ENCODE measurements at regions not wholly inside any gene's neighbourhood (a gene's known extent, or its start where the extent isn't known, plus 50 kb on each side); places are given as distances from the start of the nearest gene placed in this dataset.

DNA sequence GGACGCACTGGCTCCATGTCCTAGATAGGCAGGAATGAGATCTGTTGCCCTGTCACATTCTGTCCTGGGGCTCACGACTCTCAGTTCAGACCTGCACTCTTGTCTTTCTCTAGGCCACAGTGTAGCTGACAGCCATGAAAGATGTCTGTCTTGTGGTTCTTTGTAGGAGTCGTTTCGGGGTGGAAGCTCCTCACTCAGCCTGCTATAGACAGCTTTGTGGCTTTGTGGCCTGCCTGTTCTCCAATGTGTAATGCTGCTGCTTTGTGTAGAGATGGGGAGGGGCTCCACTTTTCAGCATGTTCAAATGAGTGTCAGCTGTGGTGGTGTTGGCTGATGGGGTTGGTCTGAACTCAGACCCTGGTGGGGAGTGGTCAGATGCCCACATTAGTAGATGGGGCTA lies 410.7 kb downstream of the ACTR3B start:
- no peaks in the 10 kb centered on the region for H3K79me2 ChIP-seq (ENCODE audit: insufficient read depth, low read length)
- H3K36me3 Mint-ChIP-seq, result no peaks in the 10 kb centered on the region
- no peak overlapping the region for H3K4me3 ChIP-seq (replicated peaks in 1 of 3; ENCODE audit: low read depth in 2 of 3, low read length in 3 of 3)
- H3K4me3 Mint-ChIP-seq, result no peak overlapping the region
- H3K4me1 Mint-ChIP-seq, result no peaks in the 10 kb centered on the region
- H3K4me2 ChIP-seq (replicated peaks; ENCODE audit: extremely low read depth, low read length, poor library complexity, severe bottlenecking), result no peak overlapping the region
- H3K27me3 Mint-ChIP-seq (ENCODE audit: low read depth in 3 of 3), result peaks cover 0 to 3% (median 2%) of the 10 kb centered on the region in 3 donors
- H3K27ac ChIP-seq (ENCODE audit: low read depth in 1 of 2, low read length in 2 of 2), result no peak overlapping the region
- DNase-seq, result no peak
- H3K4me1 ChIP-seq (ENCODE audit: control insufficient read depth in 1 of 2, insufficient read depth in 2 of 2, low read length in 2 of 2), result no peaks in the 10 kb centered on the region
- no peaks in the 10 kb centered on the region for H4K20me1 ChIP-seq (ENCODE audit: insufficient read depth, low read length)
- H3K27ac Mint-ChIP-seq, result no peak overlapping the region
- H2AFZ ChIP-seq (ENCODE audit: insufficient read depth, low read depth, low read length, poor library complexity, severe bottlenecking), result no peak overlapping the region
- H3K36me3 ChIP-seq (replicated peaks in 1 of 2; ENCODE audit: control insufficient read depth in 1 of 2, insufficient read depth in 2 of 2, low read length in 2 of 2), result no peaks in the 10 kb centered on the region
- WGBS (ENCODE audit: insufficient coverage), result 89% methylated on average over 4 of the region's 4 CpGs
- H3K9me3 Mint-ChIP-seq, result peaks cover 5 to 22% (median 19%) of the 10 kb centered on the region in 7 donors
- H3K9me3 ChIP-seq (replicated peaks in 1 of 2; ENCODE audit: control insufficient read depth in 1 of 2, insufficient read depth in 1 of 2, low read length in 2 of 2), result peaks cover 17 to 26% of the 10 kb centered on the region in 2 donors
- intact Hi-C loops (cut with micrococcal nuclease), result no loop called here
- H3K9ac ChIP-seq (ENCODE audit: insufficient read depth, low read length, poor library complexity, severe bottlenecking), result no peak overlapping the region
- TF ChIP-seq, protein P1, sequence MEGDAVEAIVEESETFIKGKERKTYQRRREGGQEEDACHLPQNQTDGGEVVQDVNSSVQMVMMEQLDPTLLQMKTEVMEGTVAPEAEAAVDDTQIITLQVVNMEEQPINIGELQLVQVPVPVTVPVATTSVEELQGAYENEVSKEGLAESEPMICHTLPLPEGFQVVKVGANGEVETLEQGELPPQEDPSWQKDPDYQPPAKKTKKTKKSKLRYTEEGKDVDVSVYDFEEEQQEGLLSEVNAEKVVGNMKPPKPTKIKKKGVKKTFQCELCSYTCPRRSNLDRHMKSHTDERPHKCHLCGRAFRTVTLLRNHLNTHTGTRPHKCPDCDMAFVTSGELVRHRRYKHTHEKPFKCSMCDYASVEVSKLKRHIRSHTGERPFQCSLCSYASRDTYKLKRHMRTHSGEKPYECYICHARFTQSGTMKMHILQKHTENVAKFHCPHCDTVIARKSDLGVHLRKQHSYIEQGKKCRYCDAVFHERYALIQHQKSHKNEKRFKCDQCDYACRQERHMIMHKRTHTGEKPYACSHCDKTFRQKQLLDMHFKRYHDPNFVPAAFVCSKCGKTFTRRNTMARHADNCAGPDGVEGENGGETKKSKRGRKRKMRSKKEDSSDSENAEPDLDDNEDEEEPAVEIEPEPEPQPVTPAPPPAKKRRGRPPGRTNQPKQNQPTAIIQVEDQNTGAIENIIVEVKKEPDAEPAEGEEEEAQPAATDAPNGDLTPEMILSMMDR (IDR thresholded peaks at IDR 0.05), result no peak
- no peaks in the 10 kb centered on the region for H3K27me3 ChIP-seq (ENCODE audit: control insufficient read depth in 2 of 2, insufficient read depth in 2 of 2, low read length in 2 of 2)

DNA sequence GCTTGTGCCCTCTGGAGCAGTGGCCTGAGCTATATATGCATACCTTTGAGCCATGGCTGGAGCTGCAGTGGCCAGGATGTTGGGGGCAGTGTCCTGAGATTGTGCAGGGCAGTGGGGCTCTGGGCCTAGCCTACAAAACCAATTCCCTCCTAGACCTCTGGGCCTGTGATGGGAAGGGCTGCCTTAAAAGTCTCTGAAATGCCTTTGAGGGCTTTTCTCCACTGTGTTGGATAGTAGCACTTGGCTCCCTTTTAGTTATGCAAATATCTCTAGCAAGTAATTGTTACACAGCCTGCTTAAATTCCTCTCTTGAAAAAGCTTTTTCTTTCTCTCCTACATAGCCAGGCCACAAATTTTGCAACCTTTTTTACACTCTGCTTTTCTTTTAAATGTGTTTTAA lies 426.4 kb downstream of the ACTR3B start:
- Mint-ChIP-seq H3K27me3 (ENCODE audit: low read depth in 3 of 3) (peaks cover 0 to 2% (median 0%) of the 10 kb centered on the region in 3 donors), H3K4me1 (no peaks in the 10 kb centered on the region), H3K36me3 (no peaks in the 10 kb centered on the region), H3K9me3 (peaks cover 0 to 9% (median 3%) of the 10 kb centered on the region in 7 donors), H3K27ac (no peak overlapping the region), H3K4me3 (no peak overlapping the region)
- Histone ChIP-seq H2AFZ (ENCODE audit: insufficient read depth, low read depth, low read length, poor library complexity, severe bottlenecking) (no peak overlapping the region), H3K4me3 (replicated peaks in 1 of 3; ENCODE audit: low read depth in 2 of 3, low read length in 3 of 3) (no peak overlapping the region), H3K4me1 (ENCODE audit: control insufficient read depth in 1 of 2, insufficient read depth in 2 of 2, low read length in 2 of 2) (no peaks in the 10 kb centered on the region), H3K9me3 (replicated peaks in 1 of 2; ENCODE audit: control insufficient read depth in 1 of 2, insufficient read depth in 1 of 2, low read length in 2 of 2) (peaks cover 0 to 9% of the 10 kb centered on the region in 2 donors), H3K4me2 (replicated peaks; ENCODE audit: extremely low read depth, low read length, poor library complexity, severe bottlenecking) (no peak overlapping the region), H4K20me1 (ENCODE audit: insufficient read depth, low read length) (no peaks in the 10 kb centered on the region), H3K27me3 (ENCODE audit: control insufficient read depth in 2 of 2, insufficient read depth in 2 of 2, low read length in 2 of 2) (no peaks in the 10 kb centered on the region), H3K79me2 (ENCODE audit: insufficient read depth, low read length) (no peaks in the 10 kb centered on the region), H3K9ac (ENCODE audit: insufficient read depth, low read length, poor library complexity, severe bottlenecking) (no peak overlapping the region), H3K27ac (ENCODE audit: low read depth in 1 of 2, low read length in 2 of 2) (no peak overlapping the region), H3K36me3 (replicated peaks in 1 of 2; ENCODE audit: control insufficient read depth in 1 of 2, insufficient read depth in 2 of 2, low read length in 2 of 2) (no peaks in the 10 kb centered on the region)
- DNase-seq, result no peak
- intact Hi-C loops (cut with micrococcal nuclease), result no loop called here
- TF ChIP-seq, protein P1 (IDR thresholded peaks at IDR 0.05), result no peak

Data from CD14-positive monocyte (primary cell).